ENCODE measurements at regions not wholly inside any gene's neighbourhood (a gene's known extent, or its start where the extent isn't known, plus 50 kb on each side); places are given as distances from the start of the nearest gene placed in this dataset.

DNA sequence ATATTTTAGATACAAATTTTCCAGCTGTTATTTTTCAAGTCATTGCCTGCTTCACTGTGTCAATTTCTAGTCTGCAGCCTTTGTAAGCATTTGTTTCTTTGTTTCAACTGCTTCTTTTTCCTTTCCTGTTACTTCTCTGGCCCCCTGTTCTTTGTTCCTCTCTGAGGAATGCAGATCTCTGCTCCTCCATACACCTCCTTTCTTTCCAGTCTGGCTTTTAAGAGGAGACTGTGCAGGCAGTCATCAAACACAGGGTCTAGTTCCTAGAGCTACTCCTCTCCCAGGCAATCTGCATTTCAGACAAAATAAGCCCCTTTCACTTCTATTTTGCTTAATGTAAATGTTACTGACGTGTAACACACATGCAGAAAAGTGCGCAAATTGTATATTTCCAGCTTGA is 502.9 kb downstream of the PDCD6IP start:
- Histone ChIP-seq H3K9me2 (replicated peaks; ENCODE audit: insufficient read depth, low read length) (no peaks in the 10 kb centered on the region), H3K9ac (ENCODE audit: low read length) (no peak overlapping the region), H3K27ac (ENCODE audit: low read depth, low read length) (no peak overlapping the region), H3K27me3 (ENCODE audit: low read length) (no peaks in the 10 kb centered on the region), H4K20me1 (ENCODE audit: low read depth, low read length) (no peaks in the 10 kb centered on the region), H3K79me2 (ENCODE audit: insufficient read depth, low read length) (no peaks in the 10 kb centered on the region), H2AFZ (ENCODE audit: low read depth, low read length, severe bottlenecking) (no peak overlapping the region), H3K4me3 (ENCODE audit: insufficient read depth, low read length, poor library complexity, severe bottlenecking) (no peak overlapping the region), H3K36me3 (ENCODE audit: low read length) (no peaks in the 10 kb centered on the region), H3F3A (ENCODE audit: insufficient read depth) (no peaks in the 10 kb centered on the region), H3K9me3 (ENCODE audit: insufficient read depth, low read length) (no peaks in the 10 kb centered on the region), H3K4me2 (ENCODE audit: low read depth, low read length, poor library complexity, severe bottlenecking) (no peak overlapping the region)
- TF ChIP-seq EZH2phosphoT487 (conservative IDR thresholded peaks at IDR 0.05; ENCODE audit: low read length) = no peak
- TF ChIP-seq, protein P1, sequence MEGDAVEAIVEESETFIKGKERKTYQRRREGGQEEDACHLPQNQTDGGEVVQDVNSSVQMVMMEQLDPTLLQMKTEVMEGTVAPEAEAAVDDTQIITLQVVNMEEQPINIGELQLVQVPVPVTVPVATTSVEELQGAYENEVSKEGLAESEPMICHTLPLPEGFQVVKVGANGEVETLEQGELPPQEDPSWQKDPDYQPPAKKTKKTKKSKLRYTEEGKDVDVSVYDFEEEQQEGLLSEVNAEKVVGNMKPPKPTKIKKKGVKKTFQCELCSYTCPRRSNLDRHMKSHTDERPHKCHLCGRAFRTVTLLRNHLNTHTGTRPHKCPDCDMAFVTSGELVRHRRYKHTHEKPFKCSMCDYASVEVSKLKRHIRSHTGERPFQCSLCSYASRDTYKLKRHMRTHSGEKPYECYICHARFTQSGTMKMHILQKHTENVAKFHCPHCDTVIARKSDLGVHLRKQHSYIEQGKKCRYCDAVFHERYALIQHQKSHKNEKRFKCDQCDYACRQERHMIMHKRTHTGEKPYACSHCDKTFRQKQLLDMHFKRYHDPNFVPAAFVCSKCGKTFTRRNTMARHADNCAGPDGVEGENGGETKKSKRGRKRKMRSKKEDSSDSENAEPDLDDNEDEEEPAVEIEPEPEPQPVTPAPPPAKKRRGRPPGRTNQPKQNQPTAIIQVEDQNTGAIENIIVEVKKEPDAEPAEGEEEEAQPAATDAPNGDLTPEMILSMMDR (IDR thresholded peaks at IDR 0.05; ENCODE audit: insufficient read depth, low read length, poor library complexity, severe bottlenecking) = no peak

GRCh38 chr3:34305266-34305665 is 506.8 kb downstream of the PDCD6IP start:
- H3F3A ChIP-seq (ENCODE audit: insufficient read depth) = no peaks in the 10 kb centered on the region
- H3K4me2 ChIP-seq (ENCODE audit: low read depth, low read length, poor library complexity, severe bottlenecking) = no peak overlapping the region
- H3K9ac ChIP-seq (ENCODE audit: low read length) = no peak overlapping the region
- no peaks in the 10 kb centered on the region for H4K20me1 ChIP-seq (ENCODE audit: low read depth, low read length)
- H3K9me3 ChIP-seq (ENCODE audit: insufficient read depth, low read length) = no peaks in the 10 kb centered on the region
- H3K9me2 ChIP-seq (replicated peaks; ENCODE audit: insufficient read depth, low read length) = no peaks in the 10 kb centered on the region
- H3K4me3 ChIP-seq (ENCODE audit: insufficient read depth, low read length, poor library complexity, severe bottlenecking) = no peak overlapping the region
- no peak overlapping the region for H2AFZ ChIP-seq (ENCODE audit: low read depth, low read length, severe bottlenecking)
- H3K79me2 ChIP-seq (ENCODE audit: insufficient read depth, low read length) = no peaks in the 10 kb centered on the region
- TF ChIP-seq, protein P1 (IDR thresholded peaks at IDR 0.05; ENCODE audit: insufficient read depth, low read length, poor library complexity, severe bottlenecking) = no peak
- TF ChIP-seq EZH2phosphoT487 (conservative IDR thresholded peaks at IDR 0.05; ENCODE audit: low read length) = no peak
- no peaks in the 10 kb centered on the region for H3K27me3 ChIP-seq (ENCODE audit: low read length)
- H3K27ac ChIP-seq (ENCODE audit: low read depth, low read length) = no peak overlapping the region
- H3K36me3 ChIP-seq (ENCODE audit: low read length) = no peaks in the 10 kb centered on the region

DNA sequence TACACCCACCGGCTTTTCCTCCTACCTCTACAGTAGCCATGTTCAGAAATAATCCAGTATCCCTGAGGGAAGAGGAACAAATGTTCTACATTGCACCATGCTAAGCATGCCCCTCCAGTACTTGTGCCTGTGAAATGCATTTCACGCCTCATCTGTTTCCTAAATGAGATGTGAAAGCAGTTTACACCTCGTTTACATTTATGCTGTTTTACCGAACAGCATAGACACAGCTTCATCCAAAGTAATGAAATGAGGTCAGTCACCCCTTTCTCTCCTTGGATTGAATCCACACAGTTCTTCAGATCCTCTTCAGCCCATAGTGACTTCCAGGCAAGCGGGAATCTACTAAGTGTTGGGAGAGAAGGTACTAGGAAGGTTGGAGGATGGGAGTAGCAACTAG is 514.3 kb downstream of the PDCD6IP start:
- Histone ChIP-seq H3K4me2 (ENCODE audit: low read depth, low read length, poor library complexity, severe bottlenecking) (peak overlapping the region; percentile 19), H3K27ac (ENCODE audit: low read depth, low read length) (no peak overlapping the region), H3K36me3 (ENCODE audit: low read length) (no peaks in the 10 kb centered on the region), H4K20me1 (ENCODE audit: low read depth, low read length) (no peaks in the 10 kb centered on the region), H3K9me3 (ENCODE audit: insufficient read depth, low read length) (no peaks in the 10 kb centered on the region), H2AFZ (ENCODE audit: low read depth, low read length, severe bottlenecking) (no peak overlapping the region), H3K4me3 (ENCODE audit: insufficient read depth, low read length, poor library complexity, severe bottlenecking) (no peak overlapping the region), H3F3A (ENCODE audit: insufficient read depth) (no peaks in the 10 kb centered on the region), H3K27me3 (ENCODE audit: low read length) (no peaks in the 10 kb centered on the region), H3K9me2 (replicated peaks; ENCODE audit: insufficient read depth, low read length) (no peaks in the 10 kb centered on the region), H3K79me2 (ENCODE audit: insufficient read depth, low read length) (no peaks in the 10 kb centered on the region), H3K9ac (ENCODE audit: low read length) (no peak overlapping the region)
- TF ChIP-seq EZH2phosphoT487 (conservative IDR thresholded peaks at IDR 0.05; ENCODE audit: low read length) = no peak
- TF ChIP-seq, protein P1 (IDR thresholded peaks at IDR 0.05; ENCODE audit: insufficient read depth, low read length, poor library complexity, severe bottlenecking) = no peak
